GM23338 (cell line): ENCODE measurements at regions not wholly inside any gene's neighbourhood (a gene's known extent, or its start where the extent isn't known, plus 50 kb on each side); places are given as distances from the start of the nearest gene placed in this dataset.

Source experiments
- ATAC-seq: fragments of 200-7000 bp; cut with Tn5 transposase; 3 replicates; pipeline ENCODE4 v1.9.1; 2020
- DNase-seq: peaks from one replicate; pipeline ENCODE4 v3.0.0-alpha.2; 2015; ENCODE audit warnings: low spot score
- H2AFZ ChIP-seq: fragments of 200-600 bp; sonication (generic); 2 replicates; pipeline ENCODE4 v1.8.0; 2016; ENCODE audit warnings: antibody characterized with exemption, mild to moderate bottlenecking, moderate library complexity
- H3F3A ChIP-seq: fragments of 200-600 bp; sonication (generic); replicated peaks from 2 replicates; pipeline ENCODE4 v1.8.0; 2017; ENCODE audit warnings: antibody characterized with exemption, mixed run types, low read depth
- H3K27ac ChIP-seq: fragments of 200-600 bp; sonication (generic); 2 replicates; pipeline ENCODE4 v1.6.1; 2016; ENCODE audit warnings: low read depth
- H3K27me3 ChIP-seq: fragments of 200-600 bp; sonication (generic); 2 replicates; pipeline ENCODE4 v1.8.0; 2016; ENCODE audit warnings: mild to moderate bottlenecking, mixed run types, moderate library complexity; ENCODE audit not compliant: insufficient read depth
- H3K36me3 ChIP-seq: fragments of 200-600 bp; sonication (generic); 2 replicates; pipeline ENCODE4 v1.8.0; 2016; ENCODE audit warnings: mild to moderate bottlenecking; ENCODE audit not compliant: insufficient read depth
- H3K4me1 ChIP-seq: fragments of 200-600 bp; sonication (generic); 2 replicates; pipeline ENCODE4 v1.8.0; 2016; ENCODE audit warnings: mild to moderate bottlenecking, moderate library complexity; ENCODE audit not compliant: insufficient read depth
- H3K4me2 ChIP-seq: fragments of 200-600 bp; sonication (generic); 2 replicates; pipeline ENCODE4 v1.7.1; 2017; ENCODE audit warnings: mixed run types
- H3K4me3 ChIP-seq: fragments of 200-600 bp; sonication (generic); 2 replicates; pipeline ENCODE4 v1.6.1; 2016; ENCODE audit warnings: mixed run types
- H3K79me2 ChIP-seq: fragments of 200-600 bp; sonication (generic); replicated peaks from 2 replicates; pipeline ENCODE4 v1.8.0; 2017; ENCODE audit warnings: mild to moderate bottlenecking; ENCODE audit not compliant: insufficient read depth
- H3K9me2 ChIP-seq: fragments of 200-600 bp; sonication (generic); 2 replicates; pipeline ENCODE4 v1.8.0; 2017; ENCODE audit not compliant: insufficient read depth
- H4K20me1 ChIP-seq: fragments of 200-600 bp; sonication (generic); replicated peaks from 2 replicates; pipeline ENCODE4 v1.8.0; 2017; ENCODE audit warnings: mild to moderate bottlenecking; ENCODE audit not compliant: insufficient read depth
- H3K27ac Mint-ChIP-seq: 2 replicates; pipeline ENCODE4 v1.8.0; 2020; ENCODE audit warnings: inconsistent platforms, mild to moderate bottlenecking, moderate library complexity, mixed read lengths
- H3K27me3 Mint-ChIP-seq: 3 replicates; pipeline ENCODE4 v1.8.0; 2022; ENCODE audit warnings: low read depth, mild to moderate bottlenecking, moderate library complexity, mixed read lengths, inconsistent platforms; ENCODE audit not compliant: insufficient read depth, poor library complexity
- H3K36me3 Mint-ChIP-seq: 3 replicates; pipeline ENCODE4 v1.8.0; 2021; ENCODE audit warnings: low read depth, mild to moderate bottlenecking, inconsistent platforms, moderate library complexity, mixed read lengths
- H3K4me1 Mint-ChIP-seq: 3 replicates; pipeline ENCODE4 v1.8.0; 2020; ENCODE audit warnings: mild to moderate bottlenecking, inconsistent platforms, mixed read lengths
- H3K4me3 Mint-ChIP-seq: 3 replicates; pipeline ENCODE4 v1.8.0; 2021; ENCODE audit warnings: moderate library complexity, mild to moderate bottlenecking, inconsistent platforms, mixed read lengths
- H3K9me3 Mint-ChIP-seq: 3 replicates; pipeline ENCODE4 v1.8.0; 2020; ENCODE audit warnings: moderate library complexity, mild to moderate bottlenecking, inconsistent platforms, mixed read lengths
- CREB1 ChIP-seq: fragments of 250-450 bp; sonication (Bioruptor Pico); IDR thresholded peaks from 2 replicates; pipeline ENCODE4 v1.5.0; 2020; ENCODE audit warnings: low read depth, mild to moderate bottlenecking, moderate library complexity
- EZH2phosphoT487 ChIP-seq: fragments of 200-600 bp; sonication (generic); IDR thresholded peaks from one replicate; pipeline ENCODE4 v1.8.1; 2018; ENCODE audit warnings: antibody characterized with exemption; ENCODE audit not compliant: unreplicated experiment
- JUNB ChIP-seq: IDR thresholded peaks from one replicate; pipeline ENCODE4 v1.6.1; 2016; ENCODE audit warnings: antibody characterized with exemption; ENCODE audit not compliant: unreplicated experiment
- NANOG ChIP-seq: IDR thresholded peaks from 2 replicates; pipeline ENCODE4 v1.6.1; 2016; ENCODE audit warnings: antibody characterized with exemption, borderline replicate concordance
- POLR2AphosphoS5 ChIP-seq: IDR thresholded peaks from 2 replicates; pipeline ENCODE4 v1.6.1; 2016; ENCODE audit warnings: antibody characterized with exemption, low read depth
- STAT1 ChIP-seq: IDR thresholded peaks from one replicate; pipeline ENCODE4 v1.6.1; 2016; ENCODE audit warnings: antibody characterized with exemption; ENCODE audit not compliant: unreplicated experiment
- ZNF114 ChIP-seq: fragments of 250-450 bp; sonication (Bioruptor Pico); IDR thresholded peaks from 2 replicates; pipeline ENCODE4 v1.5.0; 2020; ENCODE audit warnings: mild to moderate bottlenecking, moderate library complexity
- ZNF331 ChIP-seq: fragments of 250-450 bp; sonication (Bioruptor Pico); IDR thresholded peaks from 2 replicates; pipeline ENCODE4 v1.5.0; 2020; ENCODE audit warnings: low read depth, mild to moderate bottlenecking, moderate library complexity
- TF ChIP-seq, protein P1 (sequence below), 2 experiments: fragments of 200-600 bp in 1 of 2; sonication (generic) in 1 of 2; conservative IDR thresholded peaks; 2 replicates each; pipeline versions ENCODE4 v1.5.1 to v1.6.1; 2016 to 2017; ENCODE audit warnings: antibody characterized with exemption in 2 of 2, low read depth in 2 of 2, mild to moderate bottlenecking in 2 of 2, moderate library complexity in 1 of 2
- TF ChIP-seq, protein P2 (sequence below): IDR thresholded peaks from 2 replicates; pipeline ENCODE4 v1.6.1; 2016; ENCODE audit warnings: antibody characterized with exemption
- TF ChIP-seq, protein P3 (sequence below): IDR thresholded peaks from one replicate; pipeline ENCODE4 v1.6.1; 2018; ENCODE audit warnings: antibody characterized with exemption; ENCODE audit not compliant: unreplicated experiment

GRCh38 chr15:39171944-39172368 lies 408.9 kb upstream of the THBS1 start:
- Histone ChIP-seq H3K27ac (0 out of 2 replicates have a peak overlapping the region, but pooled peaks have one; percentile 75), H2AFZ (peak overlapping the region; percentile 75; the same call in 1 of the 2 replicates), H3K9me2 (no peaks in the 10 kb centered on the region; the same call in 1 of the 2 replicates), H3K79me2 (no peaks in the 10 kb centered on the region), H3K36me3 (no peaks in the 10 kb centered on the region), H4K20me1 (no peaks in the 10 kb centered on the region), H3K4me3 (no peak overlapping the region), H3F3A (no peaks in the 10 kb centered on the region), H3K27me3 (no peaks in the 10 kb centered on the region), H3K4me2 (peak overlapping the region; percentile 12; the same call in 1 of the 2 replicates), H3K4me1 (peaks cover 26% of the 10 kb centered on the region)
- ATAC-seq (peak; percentile 98), DNase-seq (peak; percentile 94)
- TF ChIP-seq, protein P1, sequence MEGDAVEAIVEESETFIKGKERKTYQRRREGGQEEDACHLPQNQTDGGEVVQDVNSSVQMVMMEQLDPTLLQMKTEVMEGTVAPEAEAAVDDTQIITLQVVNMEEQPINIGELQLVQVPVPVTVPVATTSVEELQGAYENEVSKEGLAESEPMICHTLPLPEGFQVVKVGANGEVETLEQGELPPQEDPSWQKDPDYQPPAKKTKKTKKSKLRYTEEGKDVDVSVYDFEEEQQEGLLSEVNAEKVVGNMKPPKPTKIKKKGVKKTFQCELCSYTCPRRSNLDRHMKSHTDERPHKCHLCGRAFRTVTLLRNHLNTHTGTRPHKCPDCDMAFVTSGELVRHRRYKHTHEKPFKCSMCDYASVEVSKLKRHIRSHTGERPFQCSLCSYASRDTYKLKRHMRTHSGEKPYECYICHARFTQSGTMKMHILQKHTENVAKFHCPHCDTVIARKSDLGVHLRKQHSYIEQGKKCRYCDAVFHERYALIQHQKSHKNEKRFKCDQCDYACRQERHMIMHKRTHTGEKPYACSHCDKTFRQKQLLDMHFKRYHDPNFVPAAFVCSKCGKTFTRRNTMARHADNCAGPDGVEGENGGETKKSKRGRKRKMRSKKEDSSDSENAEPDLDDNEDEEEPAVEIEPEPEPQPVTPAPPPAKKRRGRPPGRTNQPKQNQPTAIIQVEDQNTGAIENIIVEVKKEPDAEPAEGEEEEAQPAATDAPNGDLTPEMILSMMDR (conservative IDR thresholded peaks at IDR 0.05; ENCODE audit: low read depth in 2 of 2) = peak; percentile 59 to 85
- TF ChIP-seq JUNB = no peak
- H3K4me3 Mint-ChIP-seq = no peak overlapping the region
- peak overlapping the region; percentile 92 for H3K27ac Mint-ChIP-seq
- peaks cover 2% of the 10 kb centered on the region for H3K27me3 Mint-ChIP-seq
- no peaks in the 10 kb centered on the region for H3K9me3 Mint-ChIP-seq
- H3K4me1 Mint-ChIP-seq = peaks cover 34% of the 10 kb centered on the region
- no peaks in the 10 kb centered on the region for H3K36me3 Mint-ChIP-seq

GRCh38 chr15:39172380-39173281 lies 408.2 kb upstream of the THBS1 start:
- Histone ChIP-seq H3K9me2 (no peaks in the 10 kb centered on the region; the same call in 1 of the 2 replicates), H3K27me3 (no peaks in the 10 kb centered on the region), H3K79me2 (no peaks in the 10 kb centered on the region), H2AFZ (peak overlapping the region; percentile 75), H3K4me3 (no peak overlapping the region), H3K36me3 (no peaks in the 10 kb centered on the region), H3K4me2 (no peak overlapping the region), H3K4me1 (peaks cover 26% of the 10 kb centered on the region), H3F3A (no peaks in the 10 kb centered on the region), H3K27ac (0 out of 2 replicates have a peak overlapping the region, but pooled peaks have one; percentile 75), H4K20me1 (no peaks in the 10 kb centered on the region)
- Mint-ChIP-seq H3K36me3 (no peaks in the 10 kb centered on the region), H3K27me3 (peaks cover 2% of the 10 kb centered on the region), H3K9me3 (no peaks in the 10 kb centered on the region), H3K4me1 (peaks cover 30% of the 10 kb centered on the region), H3K27ac (peak overlapping the region; percentile 92), H3K4me3 (no peak overlapping the region)
- DNase-seq (no peak), ATAC-seq (peak; percentile 33)
- TF ChIP-seq JUNB (no peak), ZNF114 (CRISPR knock-in tag) (no peak), NANOG (no peak), EZH2phosphoT487 (no peak), ZNF331 (CRISPR knock-in tag) (no peak), CREB1 (no peak), POLR2AphosphoS5 (no peak), STAT1 (no peak)
- TF ChIP-seq, protein P2, sequence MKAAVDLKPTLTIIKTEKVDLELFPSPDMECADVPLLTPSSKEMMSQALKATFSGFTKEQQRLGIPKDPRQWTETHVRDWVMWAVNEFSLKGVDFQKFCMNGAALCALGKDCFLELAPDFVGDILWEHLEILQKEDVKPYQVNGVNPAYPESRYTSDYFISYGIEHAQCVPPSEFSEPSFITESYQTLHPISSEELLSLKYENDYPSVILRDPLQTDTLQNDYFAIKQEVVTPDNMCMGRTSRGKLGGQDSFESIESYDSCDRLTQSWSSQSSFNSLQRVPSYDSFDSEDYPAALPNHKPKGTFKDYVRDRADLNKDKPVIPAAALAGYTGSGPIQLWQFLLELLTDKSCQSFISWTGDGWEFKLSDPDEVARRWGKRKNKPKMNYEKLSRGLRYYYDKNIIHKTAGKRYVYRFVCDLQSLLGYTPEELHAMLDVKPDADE = no peak
- TF ChIP-seq, protein P3, sequence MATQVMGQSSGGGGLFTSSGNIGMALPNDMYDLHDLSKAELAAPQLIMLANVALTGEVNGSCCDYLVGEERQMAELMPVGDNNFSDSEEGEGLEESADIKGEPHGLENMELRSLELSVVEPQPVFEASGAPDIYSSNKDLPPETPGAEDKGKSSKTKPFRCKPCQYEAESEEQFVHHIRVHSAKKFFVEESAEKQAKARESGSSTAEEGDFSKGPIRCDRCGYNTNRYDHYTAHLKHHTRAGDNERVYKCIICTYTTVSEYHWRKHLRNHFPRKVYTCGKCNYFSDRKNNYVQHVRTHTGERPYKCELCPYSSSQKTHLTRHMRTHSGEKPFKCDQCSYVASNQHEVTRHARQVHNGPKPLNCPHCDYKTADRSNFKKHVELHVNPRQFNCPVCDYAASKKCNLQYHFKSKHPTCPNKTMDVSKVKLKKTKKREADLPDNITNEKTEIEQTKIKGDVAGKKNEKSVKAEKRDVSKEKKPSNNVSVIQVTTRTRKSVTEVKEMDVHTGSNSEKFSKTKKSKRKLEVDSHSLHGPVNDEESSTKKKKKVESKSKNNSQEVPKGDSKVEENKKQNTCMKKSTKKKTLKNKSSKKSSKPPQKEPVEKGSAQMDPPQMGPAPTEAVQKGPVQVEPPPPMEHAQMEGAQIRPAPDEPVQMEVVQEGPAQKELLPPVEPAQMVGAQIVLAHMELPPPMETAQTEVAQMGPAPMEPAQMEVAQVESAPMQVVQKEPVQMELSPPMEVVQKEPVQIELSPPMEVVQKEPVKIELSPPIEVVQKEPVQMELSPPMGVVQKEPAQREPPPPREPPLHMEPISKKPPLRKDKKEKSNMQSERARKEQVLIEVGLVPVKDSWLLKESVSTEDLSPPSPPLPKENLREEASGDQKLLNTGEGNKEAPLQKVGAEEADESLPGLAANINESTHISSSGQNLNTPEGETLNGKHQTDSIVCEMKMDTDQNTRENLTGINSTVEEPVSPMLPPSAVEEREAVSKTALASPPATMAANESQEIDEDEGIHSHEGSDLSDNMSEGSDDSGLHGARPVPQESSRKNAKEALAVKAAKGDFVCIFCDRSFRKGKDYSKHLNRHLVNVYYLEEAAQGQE = no peak
